ENCODE measurements at regions not wholly inside any gene's neighbourhood (a gene's known extent, or its start where the extent isn't known, plus 50 kb on each side); places are given as distances from the start of the nearest gene placed in this dataset.

DNA sequence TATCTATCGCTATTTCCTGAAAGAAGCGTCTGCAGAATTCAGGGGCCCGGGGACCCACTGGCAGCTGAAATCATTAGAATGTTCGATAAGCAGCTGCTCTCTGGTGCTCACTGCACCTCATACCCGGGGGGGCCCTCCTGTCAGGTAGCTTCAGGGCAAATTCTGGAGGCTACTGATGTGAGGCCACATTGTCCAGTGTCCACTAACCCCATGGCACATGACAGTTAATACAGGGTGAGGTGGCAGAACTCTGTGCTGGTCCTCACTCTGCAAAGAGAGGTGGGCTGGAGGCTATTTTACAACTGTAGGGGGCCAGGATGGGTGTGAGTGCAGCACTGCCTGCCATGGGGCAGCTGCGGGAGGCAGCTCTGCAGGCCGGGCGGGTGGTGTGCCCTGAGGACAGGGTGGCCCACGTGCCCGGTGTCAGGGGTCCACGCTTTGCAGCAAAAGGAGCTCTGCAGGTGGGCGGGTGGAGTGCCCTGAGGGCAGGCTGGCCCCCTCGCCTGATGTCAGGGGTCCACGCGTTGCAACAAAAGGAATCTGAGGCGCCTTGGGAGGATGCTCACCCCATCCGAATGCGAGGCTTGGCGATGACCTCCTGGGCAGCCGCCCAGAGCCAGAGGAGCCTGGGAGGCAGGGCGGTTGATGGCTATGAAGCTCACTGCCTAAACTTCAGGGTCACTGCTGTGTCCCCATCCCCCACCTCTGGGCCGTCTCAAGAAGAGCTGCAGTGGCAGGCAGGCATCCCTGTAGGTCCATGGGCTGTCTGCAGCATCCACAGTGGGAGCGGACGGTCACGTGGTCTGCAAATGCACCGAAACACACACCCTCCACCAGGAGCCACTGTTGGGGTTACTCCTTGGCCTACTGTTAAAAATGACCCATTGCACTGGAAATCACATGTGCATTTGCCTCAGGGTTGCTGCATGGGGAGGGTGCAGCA, 207.0 kb upstream of the SALL3 start:
- TF ChIP-seq, protein P1, sequence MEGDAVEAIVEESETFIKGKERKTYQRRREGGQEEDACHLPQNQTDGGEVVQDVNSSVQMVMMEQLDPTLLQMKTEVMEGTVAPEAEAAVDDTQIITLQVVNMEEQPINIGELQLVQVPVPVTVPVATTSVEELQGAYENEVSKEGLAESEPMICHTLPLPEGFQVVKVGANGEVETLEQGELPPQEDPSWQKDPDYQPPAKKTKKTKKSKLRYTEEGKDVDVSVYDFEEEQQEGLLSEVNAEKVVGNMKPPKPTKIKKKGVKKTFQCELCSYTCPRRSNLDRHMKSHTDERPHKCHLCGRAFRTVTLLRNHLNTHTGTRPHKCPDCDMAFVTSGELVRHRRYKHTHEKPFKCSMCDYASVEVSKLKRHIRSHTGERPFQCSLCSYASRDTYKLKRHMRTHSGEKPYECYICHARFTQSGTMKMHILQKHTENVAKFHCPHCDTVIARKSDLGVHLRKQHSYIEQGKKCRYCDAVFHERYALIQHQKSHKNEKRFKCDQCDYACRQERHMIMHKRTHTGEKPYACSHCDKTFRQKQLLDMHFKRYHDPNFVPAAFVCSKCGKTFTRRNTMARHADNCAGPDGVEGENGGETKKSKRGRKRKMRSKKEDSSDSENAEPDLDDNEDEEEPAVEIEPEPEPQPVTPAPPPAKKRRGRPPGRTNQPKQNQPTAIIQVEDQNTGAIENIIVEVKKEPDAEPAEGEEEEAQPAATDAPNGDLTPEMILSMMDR (conservative IDR thresholded peaks at IDR 0.05; ENCODE audit: low read depth, low read length): no peak
- DNase-seq (ENCODE audit: low read depth): no peak

GRCh38 chr18:78773303-78773755, 206.3 kb upstream of the SALL3 start:
- TF ChIP-seq, protein P1 (conservative IDR thresholded peaks at IDR 0.05; ENCODE audit: low read depth, low read length): no peak

More for the DNA sequence above, 207.0 kb upstream of the SALL3 start:
- H3K4me3 ChIP-seq (ENCODE audit: low read depth, low read length): no peak overlapping the region

DNA sequence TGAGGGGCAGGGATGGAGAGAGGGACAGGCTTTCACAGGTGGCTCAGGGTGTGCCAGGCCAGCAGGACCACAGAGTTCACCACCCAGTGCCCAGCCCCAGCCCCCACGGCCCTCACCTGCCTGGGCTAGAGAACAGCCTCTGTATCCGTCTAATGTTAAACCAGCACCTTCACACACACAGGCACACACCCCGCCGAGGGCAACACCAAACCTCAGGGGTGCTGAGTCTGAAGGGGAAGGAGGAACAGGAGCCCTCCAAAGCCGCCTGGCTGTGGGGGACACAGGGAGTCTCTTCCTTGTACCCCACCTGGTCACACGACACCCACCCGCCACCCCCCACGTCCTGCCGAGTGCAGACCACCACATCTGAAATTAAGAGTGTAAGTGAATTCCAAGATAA, 205.8 kb upstream of the SALL3 start:
- TF ChIP-seq, protein P1 (conservative IDR thresholded peaks at IDR 0.05; ENCODE audit: low read depth, low read length): no peak
- no peak overlapping the region for H3K4me3 ChIP-seq (ENCODE audit: low read depth, low read length)

More at GRCh38 chr18:78773303-78773755, 206.3 kb upstream of the SALL3 start:
- no peak overlapping the region for H3K4me3 ChIP-seq (ENCODE audit: low read depth, low read length)
- DNase-seq (ENCODE audit: low read depth): no peak

DNA sequence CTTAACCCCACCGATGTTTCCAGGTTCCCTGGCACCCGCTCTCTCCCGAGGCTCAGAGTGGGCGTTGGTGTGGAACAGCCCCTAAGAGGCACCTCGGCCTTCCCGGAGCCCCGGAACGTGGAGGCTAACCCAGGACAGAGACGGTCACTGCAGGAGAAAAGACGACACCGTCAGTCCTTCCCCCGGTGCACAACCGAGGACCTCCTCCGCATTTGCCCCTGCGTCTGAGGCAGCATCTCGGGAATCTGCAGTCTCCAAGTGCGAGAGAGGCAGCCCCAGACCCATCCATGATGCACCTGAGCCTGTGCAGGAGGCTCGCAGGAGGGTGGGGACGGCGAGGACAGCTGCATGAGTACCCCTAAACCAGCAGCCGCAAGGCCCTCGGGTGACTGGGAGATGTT, 204.9 kb upstream of the SALL3 start:
- DNase-seq (ENCODE audit: low read depth): no peak
- H3K4me3 ChIP-seq (ENCODE audit: low read depth, low read length): no peak overlapping the region
- TF ChIP-seq, protein P1 (conservative IDR thresholded peaks at IDR 0.05; ENCODE audit: low read depth, low read length): no peak

More for the DNA sequence above, 205.8 kb upstream of the SALL3 start:
- DNase-seq (ENCODE audit: low read depth): no peak

GRCh38 chr18:78776151-78776550, 203.5 kb upstream of the SALL3 start:
- TF ChIP-seq, protein P1 (conservative IDR thresholded peaks at IDR 0.05; ENCODE audit: low read depth, low read length): no peak
- no peak for DNase-seq (ENCODE audit: low read depth)
- H3K4me3 ChIP-seq (ENCODE audit: low read depth, low read length): no peak overlapping the region

GRCh38 chr18:78776706-78777285, 202.8 kb upstream of the SALL3 start:
- TF ChIP-seq, protein P1 (conservative IDR thresholded peaks at IDR 0.05; ENCODE audit: low read depth, low read length): no peak
- H3K4me3 ChIP-seq (ENCODE audit: low read depth, low read length): no peak overlapping the region
- no peak for DNase-seq (ENCODE audit: low read depth)
